ENCODE measurements at regions not wholly inside any gene's neighbourhood (a gene's known extent, or its start where the extent isn't known, plus 50 kb on each side); places are given as distances from the start of the nearest gene placed in this dataset.
"Not testable (repeated sequence)": the region's sequence is repeated elsewhere in the genome, so short reads cannot be mapped to it uniquely, and the experiment has no call there.

GRCh38 chr5:98186128-98186527 is 587.3 kb upstream of the RGMB start:
- H3K27ac ChIP-seq: no peak overlapping the region
- no peak for TF ChIP-seq ZFX (IDR thresholded peaks at IDR 0.05)
- TF ChIP-seq, protein P1, sequence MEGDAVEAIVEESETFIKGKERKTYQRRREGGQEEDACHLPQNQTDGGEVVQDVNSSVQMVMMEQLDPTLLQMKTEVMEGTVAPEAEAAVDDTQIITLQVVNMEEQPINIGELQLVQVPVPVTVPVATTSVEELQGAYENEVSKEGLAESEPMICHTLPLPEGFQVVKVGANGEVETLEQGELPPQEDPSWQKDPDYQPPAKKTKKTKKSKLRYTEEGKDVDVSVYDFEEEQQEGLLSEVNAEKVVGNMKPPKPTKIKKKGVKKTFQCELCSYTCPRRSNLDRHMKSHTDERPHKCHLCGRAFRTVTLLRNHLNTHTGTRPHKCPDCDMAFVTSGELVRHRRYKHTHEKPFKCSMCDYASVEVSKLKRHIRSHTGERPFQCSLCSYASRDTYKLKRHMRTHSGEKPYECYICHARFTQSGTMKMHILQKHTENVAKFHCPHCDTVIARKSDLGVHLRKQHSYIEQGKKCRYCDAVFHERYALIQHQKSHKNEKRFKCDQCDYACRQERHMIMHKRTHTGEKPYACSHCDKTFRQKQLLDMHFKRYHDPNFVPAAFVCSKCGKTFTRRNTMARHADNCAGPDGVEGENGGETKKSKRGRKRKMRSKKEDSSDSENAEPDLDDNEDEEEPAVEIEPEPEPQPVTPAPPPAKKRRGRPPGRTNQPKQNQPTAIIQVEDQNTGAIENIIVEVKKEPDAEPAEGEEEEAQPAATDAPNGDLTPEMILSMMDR (conservative IDR thresholded peaks at IDR 0.05): no peak

DNA sequence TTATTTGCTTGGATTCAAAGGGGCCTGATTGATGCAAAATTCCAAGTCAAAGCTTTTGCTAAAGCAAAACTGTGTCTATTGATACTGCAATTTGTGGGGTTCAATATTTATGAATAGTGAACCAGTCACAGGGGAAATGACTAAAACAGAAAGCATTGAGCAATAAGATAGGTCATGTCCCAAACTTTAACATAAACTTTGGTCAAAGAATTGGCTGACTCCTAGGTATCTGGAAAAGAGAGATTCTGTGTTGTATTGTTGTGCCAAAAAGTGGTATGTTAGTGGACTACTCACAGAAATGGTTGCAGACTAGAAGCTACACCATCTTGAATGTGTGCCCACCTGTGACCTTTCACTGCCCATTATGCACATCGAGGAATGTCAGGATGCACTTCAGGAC is 585.5 kb upstream of the RGMB start:
- TF ChIP-seq ZFX (IDR thresholded peaks at IDR 0.05): no peak
- TF ChIP-seq, protein P1 (conservative IDR thresholded peaks at IDR 0.05): no peak

DNA sequence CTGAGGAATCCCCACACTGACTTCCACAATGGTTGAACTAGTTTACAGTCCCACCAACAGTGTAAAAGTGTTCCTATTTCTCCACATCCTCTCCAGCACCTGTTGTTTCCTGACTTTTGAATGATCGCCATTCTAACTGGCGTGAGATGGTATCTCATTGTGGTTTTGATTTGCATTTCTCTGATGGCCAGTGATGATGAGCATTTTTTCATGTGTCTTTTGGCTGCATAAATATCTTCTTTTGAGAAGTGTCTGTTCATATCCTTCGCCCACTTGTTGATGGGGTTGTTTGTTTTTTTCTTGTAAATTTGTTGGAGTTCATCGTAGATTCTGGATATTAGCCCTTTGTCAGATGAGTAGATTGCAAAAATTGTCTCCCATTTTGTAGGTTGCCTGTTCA is 583.1 kb upstream of the RGMB start:
- not testable (repeated sequence) for H3K27ac ChIP-seq

More for the DNA sequence above, 585.5 kb upstream of the RGMB start:
- H3K27ac ChIP-seq: no peak overlapping the region

GRCh38 chr5:98193921-98194760 is 579.3 kb upstream of the RGMB start:
- H3K27ac ChIP-seq: no peak overlapping the region
- no peak for TF ChIP-seq ZFX (IDR thresholded peaks at IDR 0.05)
- TF ChIP-seq, protein P1 (conservative IDR thresholded peaks at IDR 0.05): no peak

GRCh38 chr5:98200726-98201541 is 572.5 kb upstream of the RGMB start:
- TF ChIP-seq, protein P1 (conservative IDR thresholded peaks at IDR 0.05): no peak
- no peak for TF ChIP-seq ZFX (IDR thresholded peaks at IDR 0.05)
- no peak overlapping the region for H3K27ac ChIP-seq

- no peak overlapping the region for H3K27ac ChIP-seq
- TF ChIP-seq ZFX (IDR thresholded peaks at IDR 0.05): no peak
- TF ChIP-seq, protein P1 (conservative IDR thresholded peaks at IDR 0.05): no peak
Measured at GRCh38 chr5:98204798-98205197, 568.7 kb upstream of the RGMB start.

GRCh38 chr5:98205691-98206461 is 567.6 kb upstream of the RGMB start:
- no peak overlapping the region for H3K27ac ChIP-seq
- no peak for TF ChIP-seq ZFX (IDR thresholded peaks at IDR 0.05)
- TF ChIP-seq, protein P1 (conservative IDR thresholded peaks at IDR 0.05): no peak

Measured in C4-2B (cell line).